ENCODE measurements at regions not wholly inside any gene's neighbourhood (a gene's known extent, or its start where the extent isn't known, plus 50 kb on each side); places are given as distances from the start of the nearest gene placed in this dataset.
A peak's percentile ranks its signal among the peaks of the same experiment; 100 is the strongest.

DNA sequence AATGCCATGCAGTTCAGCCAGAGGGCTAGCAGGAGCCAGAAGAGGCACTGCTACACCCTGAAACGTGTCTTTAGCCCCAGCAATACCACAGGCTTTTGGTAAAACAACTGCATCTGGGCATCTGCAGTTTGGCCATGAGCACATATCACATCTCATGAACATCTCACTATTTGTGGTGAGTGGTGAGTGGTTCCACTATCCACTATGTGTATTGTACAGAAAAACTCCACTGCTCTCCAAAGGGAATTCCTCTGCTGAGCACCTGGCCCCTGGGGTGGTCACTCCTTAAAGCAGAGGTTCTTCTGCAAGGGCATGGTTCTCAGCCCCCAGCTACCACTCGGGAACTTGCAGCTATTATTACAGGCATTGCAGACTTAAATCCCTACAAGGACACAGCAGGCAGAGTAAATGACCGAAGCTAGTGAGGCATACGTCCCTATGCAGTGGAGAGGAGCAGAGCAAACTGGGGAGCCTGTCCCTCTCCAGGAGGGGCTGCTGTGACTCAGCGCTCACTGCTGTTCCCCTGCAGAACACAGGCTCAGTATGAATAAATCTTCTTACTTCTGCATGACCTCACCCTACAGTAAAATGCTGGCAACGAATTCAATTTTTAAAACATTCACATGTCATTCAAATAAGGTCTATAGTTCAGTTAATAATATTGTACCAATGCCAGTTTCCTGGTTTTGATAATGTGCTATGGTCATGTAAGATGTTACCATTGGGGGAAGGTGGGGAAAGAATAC, 332.4 kb upstream of the ZNF507 start:
- WGBS (ENCODE audit: low lambda C conversion rate, missing lambda C conversion rate): 71% methylated on average over 6 of the region's 6 CpGs
- Histone ChIP-seq H2AFZ (no peak overlapping the region), H3K27ac (no peak overlapping the region), H3K4me3 (no peak overlapping the region), H3K79me2 (no peaks in the 10 kb centered on the region), H3K27me3 (no peaks in the 10 kb centered on the region), H3K9me2 (replicated peaks; ENCODE audit: insufficient read depth) (no peaks in the 10 kb centered on the region), H4K20me1 (ENCODE audit: insufficient read depth, poor library complexity, severe bottlenecking) (no peaks in the 10 kb centered on the region), H3K9me3 (ENCODE audit: low read depth) (no peaks in the 10 kb centered on the region), H3K4me1 (ENCODE audit: insufficient read depth) (peaks cover 2% of the 10 kb centered on the region), H3K36me3 (replicated peaks; ENCODE audit: insufficient read depth, low read depth) (no peaks in the 10 kb centered on the region), H3K4me2 (no peak overlapping the region)
- TF ChIP-seq EZH2 (IDR thresholded peaks at IDR 0.05; ENCODE audit: borderline replicate concordance) (no peak), EZH2phosphoT487 (IDR thresholded peaks at IDR 0.05; ENCODE audit: low read depth, severe bottlenecking, unreplicated experiment) (no peak), CTCF (IDR thresholded peaks at IDR 0.05; ENCODE audit: poor library complexity) (no peak)
- DNase-seq (ENCODE audit: low spot score): no peak

DNA sequence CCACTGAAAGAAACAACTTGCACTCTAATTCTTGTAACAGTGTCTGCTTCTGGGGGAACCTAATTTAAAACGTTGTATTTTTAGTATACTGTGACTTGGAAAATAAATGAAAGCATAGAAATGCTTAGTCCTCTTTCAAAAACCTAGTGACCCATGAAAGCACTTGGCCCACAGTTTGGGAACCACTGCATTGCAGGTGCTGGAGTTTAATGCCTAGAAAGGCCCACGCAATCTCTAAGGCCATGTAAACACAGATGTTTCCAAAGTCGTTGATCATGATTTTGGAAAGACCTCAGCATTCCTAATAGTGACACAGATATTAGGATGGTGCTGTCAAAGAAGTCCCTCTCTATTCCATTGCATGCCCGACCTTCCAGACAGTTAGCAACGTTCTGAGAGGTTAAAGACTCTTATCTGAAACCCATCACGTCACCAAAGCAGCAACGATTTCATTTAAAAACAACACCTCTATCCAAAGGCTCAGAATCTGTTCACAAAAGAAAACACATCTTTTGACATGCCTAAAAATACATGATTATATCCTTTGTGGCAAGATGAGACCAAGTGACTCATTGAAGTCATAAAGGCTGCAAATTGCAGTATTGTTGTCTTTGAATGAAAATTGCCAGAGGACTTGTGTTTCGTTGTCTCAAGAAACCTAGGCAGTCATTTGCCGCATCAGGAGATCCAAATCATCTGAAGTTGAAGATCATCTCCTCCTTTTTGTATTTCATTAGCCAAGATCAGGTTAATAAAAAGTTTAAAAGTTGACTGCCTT, 328.0 kb upstream of the ZNF507 start:
- Histone ChIP-seq H3K9me3 (ENCODE audit: low read depth) (no peaks in the 10 kb centered on the region), H3K4me1 (ENCODE audit: insufficient read depth) (peaks cover 7% of the 10 kb centered on the region), H3K4me2 (no peak overlapping the region), H4K20me1 (ENCODE audit: insufficient read depth, poor library complexity, severe bottlenecking) (no peaks in the 10 kb centered on the region), H3K27ac (no peak overlapping the region), H2AFZ (no peak overlapping the region), H3K27me3 (no peaks in the 10 kb centered on the region), H3K9me2 (replicated peaks; ENCODE audit: insufficient read depth) (no peaks in the 10 kb centered on the region), H3K36me3 (replicated peaks; ENCODE audit: insufficient read depth, low read depth) (no peaks in the 10 kb centered on the region), H3K4me3 (no peak overlapping the region), H3K79me2 (no peaks in the 10 kb centered on the region)
- WGBS (ENCODE audit: low lambda C conversion rate, missing lambda C conversion rate): 81% methylated on average over 9 of the region's 9 CpGs
- DNase-seq (ENCODE audit: low spot score): no peak
- TF ChIP-seq EZH2phosphoT487 (IDR thresholded peaks at IDR 0.05; ENCODE audit: low read depth, severe bottlenecking, unreplicated experiment) (no peak), CTCF (IDR thresholded peaks at IDR 0.05; ENCODE audit: poor library complexity) (no peak), EZH2 (IDR thresholded peaks at IDR 0.05; ENCODE audit: borderline replicate concordance) (no peak)

DNA sequence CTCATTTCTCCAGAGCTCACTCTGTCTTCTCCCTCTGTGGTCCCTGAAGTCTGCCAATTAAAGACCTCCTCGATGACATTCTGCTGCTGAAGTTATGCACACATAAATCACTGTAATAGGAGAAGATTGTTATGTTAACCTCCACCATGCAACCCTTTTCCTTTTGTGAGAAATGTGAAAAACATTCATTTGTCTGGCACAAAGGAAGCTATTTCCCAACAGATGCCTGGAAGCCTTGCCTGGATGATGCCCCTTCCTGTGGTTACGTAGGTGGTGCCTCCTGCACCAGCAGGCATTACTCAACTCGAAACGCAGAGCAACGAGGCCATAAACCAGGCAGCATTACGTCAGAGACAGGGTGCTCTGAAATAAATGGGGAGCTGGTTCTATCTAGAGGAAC, 327.4 kb upstream of the ZNF507 start:
- H3K4me3 ChIP-seq: no peak overlapping the region
- H3K4me1 ChIP-seq (ENCODE audit: insufficient read depth): peaks cover 10% of the 10 kb centered on the region
- H2AFZ ChIP-seq: no peak overlapping the region
- H3K27ac ChIP-seq: no peak overlapping the region
- H3K9me3 ChIP-seq (ENCODE audit: low read depth): no peaks in the 10 kb centered on the region
- H3K9me2 ChIP-seq (replicated peaks; ENCODE audit: insufficient read depth): no peaks in the 10 kb centered on the region
- H3K36me3 ChIP-seq (replicated peaks; ENCODE audit: insufficient read depth, low read depth): no peaks in the 10 kb centered on the region
- no peak overlapping the region for H3K4me2 ChIP-seq
- H4K20me1 ChIP-seq (ENCODE audit: insufficient read depth, poor library complexity, severe bottlenecking): no peaks in the 10 kb centered on the region
- no peaks in the 10 kb centered on the region for H3K27me3 ChIP-seq
- WGBS (ENCODE audit: low lambda C conversion rate, missing lambda C conversion rate): 53% methylated on average over 6 of the region's 6 CpGs
- no peak for TF ChIP-seq EZH2phosphoT487 (IDR thresholded peaks at IDR 0.05; ENCODE audit: low read depth, severe bottlenecking, unreplicated experiment)
- no peak for TF ChIP-seq EZH2 (IDR thresholded peaks at IDR 0.05; ENCODE audit: borderline replicate concordance)
- DNase-seq (ENCODE audit: low spot score): peak; percentile 49
- H3K79me2 ChIP-seq: no peaks in the 10 kb centered on the region

GRCh38 chr19:32020538-32020937, 324.9 kb upstream of the ZNF507 start:
- Histone ChIP-seq H3K4me1 (ENCODE audit: insufficient read depth) (peaks cover 16% of the 10 kb centered on the region), H3K27ac (no peak overlapping the region), H3K79me2 (no peaks in the 10 kb centered on the region), H3K36me3 (replicated peaks; ENCODE audit: insufficient read depth, low read depth) (no peaks in the 10 kb centered on the region), H2AFZ (no peak overlapping the region), H3K27me3 (no peaks in the 10 kb centered on the region), H3K4me3 (no peak overlapping the region), H3K9me2 (replicated peaks; ENCODE audit: insufficient read depth) (no peaks in the 10 kb centered on the region), H4K20me1 (ENCODE audit: insufficient read depth, poor library complexity, severe bottlenecking) (no peaks in the 10 kb centered on the region), H3K4me2 (no peak overlapping the region), H3K9me3 (ENCODE audit: low read depth) (no peaks in the 10 kb centered on the region)
- WGBS (ENCODE audit: low lambda C conversion rate, missing lambda C conversion rate): 80% methylated on average over 2 of the region's 2 CpGs
- no peak for DNase-seq (ENCODE audit: low spot score)
- TF ChIP-seq EZH2phosphoT487 (IDR thresholded peaks at IDR 0.05; ENCODE audit: low read depth, severe bottlenecking, unreplicated experiment) (no peak), EZH2 (IDR thresholded peaks at IDR 0.05; ENCODE audit: borderline replicate concordance) (no peak), CTCF (IDR thresholded peaks at IDR 0.05; ENCODE audit: poor library complexity) (no peak)
